H1 (cell line): ENCODE measurements at regions not wholly inside any gene's neighbourhood (a gene's known extent, or its start where the extent isn't known, plus 50 kb on each side); places are given as distances from the start of the nearest gene placed in this dataset.

Source experiments
- CTCF ChIA-PET: fragments of 300-600 bp; sonication (Branson Sonifier 250); formaldehyde crosslinking; loops from one replicate; lab custom pipeline; 2021; ENCODE audit not compliant: partially characterized antibody; lab: Charles Lee
- POLR2A ChIA-PET: fragments of 300-600 bp; sonication (Branson Sonifier 250); formaldehyde crosslinking; loops from one replicate; lab custom pipeline; 2021; ENCODE audit warnings: inconsistent platforms; ENCODE audit not compliant: partially characterized antibody; lab: Charles Lee
- DNase-seq, 2 experiments: peaks; one replicate each; pipeline versions ENCODE4 v3.0.0 to v3.0.0-alpha.2; 2010 to 2022; ENCODE audit warnings: low spot score in 2 of 2, low read depth in 1 of 2, mixed read lengths in 1 of 2
- FAIRE-seq: peaks from 2 replicates; lab custom pipeline; 2011; peaks lifted over from hg19 to GRCh38; lab: Jason Lieb, UNC
- H2AFZ ChIP-seq: 2 replicates; pipeline ENCODE4 v1.8.1; 2012; ENCODE audit warnings: low read length, inconsistent platforms
- H2AK5ac ChIP-seq: 2 replicates; pipeline ENCODE4 v1.6.1; 2013; ENCODE audit warnings: low read depth, low read length
- H2BK120ac ChIP-seq: replicated peaks from 2 replicates; pipeline ENCODE3; 2013; ENCODE audit warnings: low read depth, low read length, inconsistent platforms
- H2BK12ac ChIP-seq: 2 replicates; pipeline ENCODE4 v1.6.1; 2013; ENCODE audit warnings: low read depth, low read length
- H2BK15ac ChIP-seq: 2 replicates; pipeline ENCODE4 v1.6.1; 2013; ENCODE audit warnings: low read length
- H2BK20ac ChIP-seq: 2 replicates; pipeline ENCODE4 v1.6.1; 2013; ENCODE audit warnings: low read length
- H2BK5ac ChIP-seq: 2 replicates; pipeline ENCODE4 v1.6.1; 2013; ENCODE audit warnings: low read depth, low read length
- H3K14ac ChIP-seq: 2 replicates; pipeline ENCODE4 v1.6.1; 2013; ENCODE audit warnings: inconsistent platforms; ENCODE audit not compliant: insufficient read length
- H3K18ac ChIP-seq: 2 replicates; pipeline ENCODE4 v1.6.1; 2013; ENCODE audit warnings: low read length; ENCODE audit errors: extremely low read depth
- H3K23ac ChIP-seq: 2 replicates; pipeline ENCODE4 v1.6.1; 2013; ENCODE audit warnings: inconsistent platforms; ENCODE audit not compliant: insufficient read length
- H3K23me2 ChIP-seq: 2 replicates; pipeline ENCODE4 v1.6.1; 2013; ENCODE audit warnings: low read depth, low read length
- H3K27ac ChIP-seq: 2 replicates; pipeline ENCODE4 v1.6.1; 2011; ENCODE audit warnings: low read depth, low read length, inconsistent platforms
- H3K27me3 ChIP-seq, 4 experiments: replicated peaks in 1 of 4; 1 replicate in 1 of 4; 2 replicates in 3 of 4; pipeline versions ENCODE4 v1.6.1 to v1.8.1; 2011 to 2013; ENCODE audit warnings: low read length in 3 of 4, mild to moderate bottlenecking in 3 of 4, inconsistent platforms in 2 of 4, mixed read lengths in 2 of 4, moderate library complexity in 1 of 4; ENCODE audit not compliant: control insufficient read depth in 3 of 4, insufficient read depth in 3 of 4; ENCODE audit errors: extremely low read depth in 1 of 4
- H3K36me3 ChIP-seq, 4 experiments: 2 replicates each; pipeline versions ENCODE4 v1.6.1 to v1.8.1; 2011 to 2013; ENCODE audit warnings: mild to moderate bottlenecking in 4 of 4, low read length in 3 of 4, moderate library complexity in 2 of 4, control low read depth in 1 of 4, inconsistent platforms in 1 of 4; ENCODE audit not compliant: insufficient read depth in 4 of 4, control insufficient read depth in 2 of 4
- H3K4ac ChIP-seq: replicated peaks from 2 replicates; pipeline ENCODE3; 2013; ENCODE audit warnings: low read length, low read depth, mixed read lengths, inconsistent platforms; ENCODE audit not compliant: insufficient read length
- H3K4me1 ChIP-seq, 4 experiments: replicated peaks in 1 of 4; 1 replicate in 1 of 4; 2 replicates in 3 of 4; pipeline versions ENCODE4 v1.6.1 to v1.8.1; 2011 to 2013; ENCODE audit warnings: low read length in 3 of 4, inconsistent platforms in 2 of 4, mixed read lengths in 1 of 4; ENCODE audit not compliant: insufficient read depth in 4 of 4, control insufficient read depth in 3 of 4
- H3K4me2 ChIP-seq, 2 experiments: 2 replicates each; pipeline versions ENCODE4 v1.6.1 to v1.8.1; 2011 to 2013; ENCODE audit warnings: low read depth in 2 of 2, low read length in 2 of 2, control low read depth in 1 of 2, inconsistent platforms in 1 of 2, mild to moderate bottlenecking in 1 of 2; ENCODE audit not compliant: insufficient read depth in 1 of 2
- H3K4me3 ChIP-seq, 4 experiments: fragments of 200-600, 300-600 bp in 1 of 4; sonication (generic), shearing (Covaris generic), sonication (Bioruptor Twin) in 1 of 4; 2 replicates each; pipeline versions ENCODE4 v1.5.1 to v1.8.1; 2011 to 2016; ENCODE audit warnings: low read length in 4 of 4, low read depth in 3 of 4, control low read depth in 2 of 4, inconsistent platforms in 2 of 4, mild to moderate bottlenecking in 2 of 4, mixed read lengths in 1 of 4, moderate library complexity in 1 of 4; ENCODE audit not compliant: insufficient read depth in 2 of 4; ENCODE audit errors: extremely low read depth in 1 of 4
- H3K56ac ChIP-seq: replicated peaks from 2 replicates; pipeline ENCODE3; 2013; ENCODE audit warnings: low read depth, mild to moderate bottlenecking, mixed read lengths, low read length, inconsistent platforms; ENCODE audit not compliant: insufficient read length
- H3K79me1 ChIP-seq: 2 replicates; pipeline ENCODE4 v1.6.1; 2013; ENCODE audit warnings: low read depth, low read length, control low read depth
- H3K79me2 ChIP-seq, 2 experiments: 2 replicates each; pipeline versions ENCODE4 v1.6.1 to v1.8.1; 2012 to 2013; ENCODE audit warnings: low read length in 2 of 2, mild to moderate bottlenecking in 2 of 2, inconsistent platforms in 1 of 2; ENCODE audit not compliant: insufficient read depth in 2 of 2, control insufficient read depth in 1 of 2
- H3K9ac ChIP-seq, 4 experiments: replicated peaks in 1 of 4; 1 replicate in 1 of 4; 2 replicates in 3 of 4; pipeline versions ENCODE4 v1.6.1 to v1.8.1; 2011 to 2013; ENCODE audit warnings: low read depth in 3 of 4, low read length in 3 of 4, control low read depth in 2 of 4, mild to moderate bottlenecking in 2 of 4, moderate library complexity in 2 of 4, inconsistent platforms in 1 of 4; ENCODE audit errors: extremely low read depth in 1 of 4
- H3K9me3 ChIP-seq, 2 experiments: 2 replicates each; pipeline versions ENCODE4 v1.6.1 to v1.8.1; 2012 to 2013; ENCODE audit warnings: mild to moderate bottlenecking in 2 of 2, moderate library complexity in 2 of 2, control low read depth in 1 of 2, inconsistent platforms in 1 of 2, low read depth in 1 of 2, low read length in 1 of 2, mixed read lengths in 1 of 2; ENCODE audit not compliant: insufficient read depth in 2 of 2
- H4K20me1 ChIP-seq, 2 experiments: replicated peaks in 1 of 2; 2 replicates each; pipeline versions ENCODE3 to v1.8.1; 2011 to 2013; ENCODE audit warnings: inconsistent platforms in 2 of 2, low read length in 2 of 2, mild to moderate bottlenecking in 1 of 2; ENCODE audit not compliant: insufficient read depth in 2 of 2, control insufficient read depth in 1 of 2
- H4K5ac ChIP-seq: 2 replicates; pipeline ENCODE4 v1.6.1; 2013; ENCODE audit warnings: low read length, low read depth, mixed read lengths, inconsistent platforms; ENCODE audit not compliant: insufficient read length
- H4K8ac ChIP-seq: 2 replicates; pipeline ENCODE4 v1.8.0; 2013; ENCODE audit warnings: mild to moderate bottlenecking, moderate library complexity, low read length, inconsistent platforms; ENCODE audit not compliant: insufficient read depth; ENCODE audit errors: extremely low read depth
- H4K91ac ChIP-seq: replicated peaks from 2 replicates; pipeline ENCODE3; 2013; ENCODE audit warnings: low read length, mixed read lengths, inconsistent platforms; ENCODE audit not compliant: insufficient read length
- ASH2L ChIP-seq: fragments of 200-600, 300-600 bp; sonication (generic); IDR thresholded peaks from one replicate; pipeline ENCODE4 v1.7.1; 2017; ENCODE audit warnings: low read length
- EZH2 ChIP-seq: fragments of 200-600 bp; sonication (generic); IDR thresholded peaks from 2 replicates; pipeline ENCODE4 v1.7.1; 2012; ENCODE audit warnings: low read depth, mild to moderate bottlenecking, moderate library complexity, low read length, inconsistent platforms; ENCODE audit not compliant: severe bottlenecking
- GABPA ChIP-seq: IDR thresholded peaks from 2 replicates; pipeline ENCODE4 v1.6.1; 2011; ENCODE audit warnings: mild to moderate bottlenecking, low read length, moderate library complexity, borderline replicate concordance; ENCODE audit not compliant: insufficient read depth
- HDAC6 ChIP-seq: IDR thresholded peaks from one replicate; pipeline ENCODE4 v1.7.1; 2012; ENCODE audit warnings: low read depth, mild to moderate bottlenecking, inconsistent platforms, low read length, moderate library complexity
- POLR2AphosphoS5 ChIP-seq: IDR thresholded peaks from 2 replicates; pipeline ENCODE4 v1.6.1; 2011; ENCODE audit warnings: low read depth, low read length
- SAP30 ChIP-seq: fragments of 300-600 bp; sonication (generic); IDR thresholded peaks from 2 replicates; pipeline ENCODE4 v1.7.1; 2012; ENCODE audit warnings: low read length, moderate library complexity, mild to moderate bottlenecking, inconsistent platforms; ENCODE audit not compliant: insufficient read depth, insufficient replicate concordance
- SIX5 ChIP-seq: IDR thresholded peaks from 2 replicates; pipeline ENCODE4 v1.6.1; 2011; ENCODE audit warnings: mild to moderate bottlenecking, low read depth, low read length
- SRF ChIP-seq: IDR thresholded peaks from 2 replicates; pipeline ENCODE4 v1.6.1; 2011; ENCODE audit warnings: mild to moderate bottlenecking, low read depth, low read length, moderate library complexity
- TAF1 ChIP-seq: IDR thresholded peaks from 2 replicates; pipeline ENCODE4 v1.6.1; 2011; ENCODE audit warnings: mild to moderate bottlenecking, low read depth, low read length
- TBP ChIP-seq: IDR thresholded peaks from 2 replicates; pipeline ENCODE4 v1.6.1; 2011; ENCODE audit warnings: low read depth, low read length, improper control_type of control experiment
- TF ChIP-seq, protein P1 (sequence below): IDR thresholded peaks from 2 replicates; pipeline ENCODE4 v1.6.1; 2011; ENCODE audit warnings: low read depth, mild to moderate bottlenecking, low read length; ENCODE audit not compliant: insufficient read depth

DNA sequence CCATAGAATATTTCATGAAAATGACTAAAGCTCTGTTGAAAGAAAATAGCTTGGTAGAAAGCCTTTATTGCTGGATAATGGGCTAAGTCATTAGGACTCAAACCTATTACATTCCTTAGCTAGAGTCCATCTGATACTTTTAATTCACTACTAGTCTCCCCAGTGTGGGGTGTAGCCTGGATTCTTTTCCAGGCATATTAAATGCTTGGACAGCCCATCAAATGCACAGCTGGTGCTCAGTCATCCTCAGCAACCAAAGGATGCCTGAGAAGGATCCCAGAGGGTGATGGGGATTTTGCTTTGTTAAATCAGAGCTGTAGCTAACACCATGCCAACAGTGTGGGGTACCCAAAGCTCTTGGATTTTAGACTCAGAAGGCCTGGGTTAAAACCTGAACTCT lies 153.5 kb downstream of the DLEU7 start:
- H3K4me1 ChIP-seq = peaks cover 0 to 7% (median under 1%) of the 10 kb centered on the region in 4 experiments; a peak in 2 of 7 replicates
- CTCF ChIA-PET = interaction anchor here (0.5 to 1.0 kb wide), 2 partner anchors 16 to 219 kb away, joined by 3 to 4 read pairs; no protein-coding TSS in a partner anchor
- H3K27me3 ChIP-seq = no peaks in the 10 kb centered on the region
- H2BK20ac ChIP-seq = no peak overlapping the region
- no peak overlapping the region for H4K5ac ChIP-seq
- POLR2A ChIA-PET = interaction anchor here (1.6 to 2.9 kb wide), 2 partner anchors 10 to 12 kb away, joined by 3 to 8 read pairs; no protein-coding TSS in a partner anchor
- H2BK15ac ChIP-seq = no peak overlapping the region
- no peak overlapping the region for H2BK120ac ChIP-seq
- H3K56ac ChIP-seq = no peak overlapping the region
- H3K4me3 ChIP-seq = no peak overlapping the region
- H3K4ac ChIP-seq = no peak overlapping the region
- no peak for DNase-seq
- H3K18ac ChIP-seq = no peak overlapping the region
- no peaks in the 10 kb centered on the region for H3K79me1 ChIP-seq
- no peak overlapping the region for H4K91ac ChIP-seq
- H4K8ac ChIP-seq = no peak overlapping the region
- H3K4me2 ChIP-seq = no peak overlapping the region
- H2BK12ac ChIP-seq = no peak overlapping the region
- no peaks in the 10 kb centered on the region for H3K36me3 ChIP-seq
- TF ChIP-seq TBP (no peak), HDAC6 (no peak), SAP30 (no peak), TAF1 (no peak), ASH2L (no peak), SRF (no peak), POLR2AphosphoS5 (no peak), GABPA (no peak), SIX5 (no peak), EZH2 (no peak)
- TF ChIP-seq, protein P1, sequence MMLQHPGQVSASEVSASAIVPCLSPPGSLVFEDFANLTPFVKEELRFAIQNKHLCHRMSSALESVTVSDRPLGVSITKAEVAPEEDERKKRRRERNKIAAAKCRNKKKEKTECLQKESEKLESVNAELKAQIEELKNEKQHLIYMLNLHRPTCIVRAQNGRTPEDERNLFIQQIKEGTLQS = no peak
- TF ChIP-seq, all 59 proteins: peak for 0
- no peaks in the 10 kb centered on the region for H4K20me1 ChIP-seq
- no peak for FAIRE-seq
- H3K23ac ChIP-seq = no peak overlapping the region
- no peak overlapping the region for H3K27ac ChIP-seq
- no peak overlapping the region for H2AFZ ChIP-seq
- no peaks in the 10 kb centered on the region for H3K79me2 ChIP-seq
- H3K23me2 ChIP-seq = no peaks in the 10 kb centered on the region
- no peak overlapping the region for H2AK5ac ChIP-seq
- no peak overlapping the region for H3K14ac ChIP-seq
- no peak overlapping the region for H3K9ac ChIP-seq
- no peaks in the 10 kb centered on the region for H3K9me3 ChIP-seq
- no peak overlapping the region for H2BK5ac ChIP-seq
